Panc1 (cell line): ENCODE measurements at regions not wholly inside any gene's neighbourhood (a gene's known extent, or its start where the extent isn't known, plus 50 kb on each side); places are given as distances from the start of the nearest gene placed in this dataset.

Experiments
- ATAC-seq: fragments of 200-7000 bp; cut with Tn5 transposase; 2 replicates; pipeline ENCODE4 v1.9.1; 2020; ENCODE audit warnings: mild to moderate bottlenecking, moderate library complexity
- BruUV-seq: library from RNA; stranded (reverse); fragments of 400-500 nt; replicated peaks from 2 replicates; lab custom pipeline; 2021; lab: Mats Ljungman, UMichigan
- CTCF ChIA-PET: fragments of 300-600 bp; sonication (Branson Sonifier 250); formaldehyde crosslinking; loops from one replicate; lab custom pipeline; 2022; ENCODE audit warnings: antibody characterized with exemption; lab: Charles Lee
- POLR2A ChIA-PET: fragments of 300-600 bp; sonication (Branson Sonifier 250); formaldehyde crosslinking; loops from one replicate; lab custom pipeline; 2022; ENCODE audit warnings: antibody characterized with exemption; lab: Charles Lee
- DNase-seq: peaks from one replicate; pipeline ENCODE4 v3.0.0-alpha.2; 2010; ENCODE audit warnings: low read depth, low spot score
- H3K27ac ChIP-seq: 2 replicates; pipeline ENCODE4 v1.5.1; 2011; ENCODE audit warnings: mild to moderate bottlenecking, low read length, inconsistent platforms
- H3K27me3 ChIP-seq: fragments of 200-500 bp; sonication (Bioruptor generic); 2 replicates; pipeline ENCODE4 v1.6.0; 2014; ENCODE audit warnings: low read length, inconsistent platforms; ENCODE audit not compliant: control insufficient read depth, insufficient read depth
- H3K36me3 ChIP-seq: fragments of 200-500 bp; sonication (Bioruptor generic); 2 replicates; pipeline ENCODE4 v1.5.1; 2014; ENCODE audit warnings: inconsistent platforms, mild to moderate bottlenecking, low read length, moderate library complexity; ENCODE audit not compliant: control insufficient read depth, insufficient read depth
- H3K4me1 ChIP-seq: 2 replicates; pipeline ENCODE4 v1.5.1; 2011; ENCODE audit warnings: inconsistent platforms, mild to moderate bottlenecking, low read length, moderate library complexity; ENCODE audit not compliant: control insufficient read depth, insufficient read depth
- H3K4me3 ChIP-seq, 2 experiments: 2 replicates each; pipeline ENCODE4 v1.5.1; 2011 to 2012; ENCODE audit warnings: low read depth in 2 of 2, low read length in 2 of 2, mild to moderate bottlenecking in 2 of 2, inconsistent platforms in 1 of 2, moderate library complexity in 1 of 2
- H3K9me3 ChIP-seq: fragments of 200-500 bp; sonication (Bioruptor generic); 2 replicates; pipeline ENCODE4 v1.5.1; 2014; ENCODE audit warnings: low read depth, mild to moderate bottlenecking, inconsistent platforms, low read length, moderate library complexity; ENCODE audit not compliant: control insufficient read depth, insufficient read depth
- POLR2AphosphoS5 ChIP-seq: IDR thresholded peaks from 2 replicates; pipeline ENCODE4 v1.6.1; 2012; ENCODE audit warnings: mild to moderate bottlenecking, low read depth, low read length, moderate library complexity
- SIN3A ChIP-seq: IDR thresholded peaks from 2 replicates; pipeline ENCODE4 v1.6.1; 2012; ENCODE audit warnings: low read depth, mild to moderate bottlenecking, low read length, moderate library complexity, borderline replicate concordance; ENCODE audit not compliant: insufficient read depth
- TCF7L2 ChIP-seq: IDR thresholded peaks from 2 replicates; pipeline ENCODE4 v1.6.1; 2011; ENCODE audit warnings: mild to moderate bottlenecking, low read depth, low read length, inconsistent platforms
- in situ Hi-C: cut with HindIII; loops from 2 replicates; pipeline ENCODE4 v1.10.0; 2016; ENCODE audit warnings: low sequenced_read_pairs, low pct_unique_long_range_greater_than_20kb
- intact Hi-C: fragments of 100-400 bp; cut with micrococcal nuclease; formaldehyde crosslinking; loops from one replicate; pipeline ENCODE4 v1.10.0; 2022; ENCODE audit not compliant: unreplicated experiment
- TF ChIP-seq, protein P1 (sequence below): fragments of 450-650 bp; IDR thresholded peaks from 2 replicates; pipeline ENCODE4 v1.5.1; 2017; ENCODE audit warnings: mild to moderate bottlenecking
- TF ChIP-seq, protein P2 (sequence below), 2 experiments: IDR thresholded peaks; 2 replicates each; pipeline ENCODE4 v1.6.1; 2011 to 2012; ENCODE audit warnings: low read depth in 2 of 2, control low read depth in 1 of 2, low read length in 1 of 2, mild to moderate bottlenecking in 1 of 2, moderate library complexity in 1 of 2; ENCODE audit not compliant: insufficient read depth in 1 of 2

DNA sequence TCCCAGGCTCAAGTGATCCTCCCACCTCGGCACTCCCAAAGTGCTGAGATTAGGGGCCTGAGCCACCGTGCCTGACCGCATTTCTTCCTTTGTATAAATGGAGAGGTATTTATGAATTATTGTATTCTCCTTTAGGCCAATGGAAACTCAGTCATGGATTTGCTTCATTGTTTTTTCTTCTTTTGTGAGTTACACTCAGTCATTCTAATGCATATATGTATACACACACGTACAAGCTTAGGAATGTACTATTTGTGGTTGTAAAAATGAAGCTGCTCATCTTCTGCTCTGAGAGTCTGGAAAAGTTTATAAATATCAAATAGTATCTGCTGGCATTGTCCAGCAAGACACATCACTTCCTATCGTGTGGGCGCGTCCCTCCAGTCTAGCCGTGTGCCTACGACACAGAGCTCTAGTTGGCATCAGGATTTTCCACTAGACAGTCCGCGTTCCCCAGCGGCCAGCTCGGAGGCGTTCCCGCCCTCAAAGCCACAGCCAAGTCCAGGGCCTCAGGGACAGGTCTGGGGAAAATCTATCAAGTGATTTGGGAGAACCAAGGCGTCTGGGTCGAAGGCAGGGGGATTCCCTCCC, 215.2 kb downstream of the NFATC2 start:
- in situ Hi-C loops = no loop called here

DNA sequence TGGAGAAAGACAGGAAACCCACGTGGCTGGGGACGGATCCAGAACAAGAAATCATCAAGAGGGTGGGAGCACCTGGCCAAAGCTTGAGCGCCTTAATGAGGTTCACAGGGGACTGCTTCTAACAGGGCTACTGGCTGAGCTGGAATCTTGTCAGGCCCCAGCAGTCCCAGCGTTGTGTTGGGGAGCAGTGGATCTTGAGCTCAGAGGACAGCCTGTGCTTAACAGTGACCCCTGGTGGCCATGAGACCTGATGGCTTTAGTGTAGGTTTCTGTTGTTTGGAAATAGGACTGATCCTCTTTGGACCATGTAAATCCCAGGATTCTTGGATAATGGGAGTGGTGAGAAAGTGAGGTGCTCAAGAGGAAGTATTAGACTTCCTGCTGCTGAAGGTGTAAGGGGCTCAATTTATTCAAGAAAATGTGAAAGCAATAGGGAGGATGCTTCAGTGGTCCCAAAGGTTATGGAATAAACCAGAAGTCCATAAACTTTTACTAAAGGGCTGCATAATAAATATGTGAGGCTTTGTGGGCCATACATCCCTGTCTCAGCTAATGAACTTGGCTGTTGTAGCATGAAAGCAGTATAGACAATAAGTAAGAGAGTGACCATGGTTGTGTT, 216.2 kb downstream of the NFATC2 start:
- BruUV-seq = no TSS peak
- H3K27me3 ChIP-seq = no peaks in the 10 kb centered on the region
- no peaks in the 10 kb centered on the region for H3K4me1 ChIP-seq
- H3K27ac ChIP-seq = no peak overlapping the region
- in situ Hi-C loops = no loop called here
- no peak overlapping the region for H3K4me3 ChIP-seq
- intact Hi-C loops = no loop called here
- POLR2A ChIA-PET = interaction anchor here (0.6 kb wide), 1 partner anchor 338 kb away, joined by 13 read pairs; no protein-coding TSS in a partner anchor
- ATAC-seq = peak; percentile 55; the same call in 1 of the 2 replicates
- no peaks in the 10 kb centered on the region for H3K9me3 ChIP-seq
- CTCF ChIA-PET = interaction anchor here (0.6 to 1.4 kb wide), 2 partner anchors 216 to 339 kb away, joined by 3 to 18 read pairs; partner anchors contain the start of gene NFATC2
- H3K36me3 ChIP-seq = no peaks in the 10 kb centered on the region
- TF ChIP-seq, protein P1, sequence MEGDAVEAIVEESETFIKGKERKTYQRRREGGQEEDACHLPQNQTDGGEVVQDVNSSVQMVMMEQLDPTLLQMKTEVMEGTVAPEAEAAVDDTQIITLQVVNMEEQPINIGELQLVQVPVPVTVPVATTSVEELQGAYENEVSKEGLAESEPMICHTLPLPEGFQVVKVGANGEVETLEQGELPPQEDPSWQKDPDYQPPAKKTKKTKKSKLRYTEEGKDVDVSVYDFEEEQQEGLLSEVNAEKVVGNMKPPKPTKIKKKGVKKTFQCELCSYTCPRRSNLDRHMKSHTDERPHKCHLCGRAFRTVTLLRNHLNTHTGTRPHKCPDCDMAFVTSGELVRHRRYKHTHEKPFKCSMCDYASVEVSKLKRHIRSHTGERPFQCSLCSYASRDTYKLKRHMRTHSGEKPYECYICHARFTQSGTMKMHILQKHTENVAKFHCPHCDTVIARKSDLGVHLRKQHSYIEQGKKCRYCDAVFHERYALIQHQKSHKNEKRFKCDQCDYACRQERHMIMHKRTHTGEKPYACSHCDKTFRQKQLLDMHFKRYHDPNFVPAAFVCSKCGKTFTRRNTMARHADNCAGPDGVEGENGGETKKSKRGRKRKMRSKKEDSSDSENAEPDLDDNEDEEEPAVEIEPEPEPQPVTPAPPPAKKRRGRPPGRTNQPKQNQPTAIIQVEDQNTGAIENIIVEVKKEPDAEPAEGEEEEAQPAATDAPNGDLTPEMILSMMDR = peak; percentile 70; the same call in 1 of the 2 replicates
- no peak for TF ChIP-seq SIN3A
- TF ChIP-seq, protein P2, sequence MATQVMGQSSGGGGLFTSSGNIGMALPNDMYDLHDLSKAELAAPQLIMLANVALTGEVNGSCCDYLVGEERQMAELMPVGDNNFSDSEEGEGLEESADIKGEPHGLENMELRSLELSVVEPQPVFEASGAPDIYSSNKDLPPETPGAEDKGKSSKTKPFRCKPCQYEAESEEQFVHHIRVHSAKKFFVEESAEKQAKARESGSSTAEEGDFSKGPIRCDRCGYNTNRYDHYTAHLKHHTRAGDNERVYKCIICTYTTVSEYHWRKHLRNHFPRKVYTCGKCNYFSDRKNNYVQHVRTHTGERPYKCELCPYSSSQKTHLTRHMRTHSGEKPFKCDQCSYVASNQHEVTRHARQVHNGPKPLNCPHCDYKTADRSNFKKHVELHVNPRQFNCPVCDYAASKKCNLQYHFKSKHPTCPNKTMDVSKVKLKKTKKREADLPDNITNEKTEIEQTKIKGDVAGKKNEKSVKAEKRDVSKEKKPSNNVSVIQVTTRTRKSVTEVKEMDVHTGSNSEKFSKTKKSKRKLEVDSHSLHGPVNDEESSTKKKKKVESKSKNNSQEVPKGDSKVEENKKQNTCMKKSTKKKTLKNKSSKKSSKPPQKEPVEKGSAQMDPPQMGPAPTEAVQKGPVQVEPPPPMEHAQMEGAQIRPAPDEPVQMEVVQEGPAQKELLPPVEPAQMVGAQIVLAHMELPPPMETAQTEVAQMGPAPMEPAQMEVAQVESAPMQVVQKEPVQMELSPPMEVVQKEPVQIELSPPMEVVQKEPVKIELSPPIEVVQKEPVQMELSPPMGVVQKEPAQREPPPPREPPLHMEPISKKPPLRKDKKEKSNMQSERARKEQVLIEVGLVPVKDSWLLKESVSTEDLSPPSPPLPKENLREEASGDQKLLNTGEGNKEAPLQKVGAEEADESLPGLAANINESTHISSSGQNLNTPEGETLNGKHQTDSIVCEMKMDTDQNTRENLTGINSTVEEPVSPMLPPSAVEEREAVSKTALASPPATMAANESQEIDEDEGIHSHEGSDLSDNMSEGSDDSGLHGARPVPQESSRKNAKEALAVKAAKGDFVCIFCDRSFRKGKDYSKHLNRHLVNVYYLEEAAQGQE (IDR thresholded peaks at IDR 0.05; ENCODE audit: insufficient read depth in 1 of 2, low read depth in 2 of 2, low read length in 1 of 2) = no peak
- DNase-seq = no peak

More for the DNA sequence above, 215.2 kb downstream of the NFATC2 start:
- DNase-seq (no peak), ATAC-seq (0 out of 2 replicates have a peak, but pooled peaks have one; percentile 40)
- Histone ChIP-seq H3K27me3 (no peaks in the 10 kb centered on the region), H3K9me3 (no peaks in the 10 kb centered on the region), H3K36me3 (no peaks in the 10 kb centered on the region), H3K4me1 (no peaks in the 10 kb centered on the region), H3K27ac (no peak overlapping the region), H3K4me3 (no peak overlapping the region)
- ChIA-PET POLR2A (no interaction called here), CTCF (interaction anchor here (0.6 kb wide), 1 partner anchor 374 kb away, joined by 4 read pairs; no protein-coding TSS in a partner anchor)
- BruUV-seq = no TSS peak
- intact Hi-C loops = no loop called here
- no peak for TF ChIP-seq POLR2AphosphoS5
- TF ChIP-seq SIN3A = no peak
- no peak for TF ChIP-seq TCF7L2
